Vagina (tissue), 2 donors: ENCODE measurements at regions not wholly inside any gene's neighbourhood (a gene's known extent, or its start where the extent isn't known, plus 50 kb on each side); places are given as distances from the start of the nearest gene placed in this dataset. TPM values are rescaled to one million over a fixed set of nuclear protein-coding genes. Genes with fewer than 3 reads are reported as not detected.

ENCODE experiments used
- DNase-seq, 2 donors: peaks; one replicate each; pipeline ENCODE4 v3.0.0-alpha.2; 2017; ENCODE audit errors: extremely low spot score in 2 of 2
- H3K27ac ChIP-seq: fragments of 200-600 bp; sonication (generic); one replicate; pipeline ENCODE4 v1.5.1; 2019
- H3K27me3 ChIP-seq: fragments of 200-600 bp; sonication (generic); one replicate; pipeline ENCODE4 v1.5.1; 2019
- H3K36me3 ChIP-seq, 2 donors: fragments of 200-600 bp; sonication (generic); one replicate each; pipeline ENCODE4 v1.5.1; 2017 to 2019
- H3K4me1 ChIP-seq: fragments of 200-600 bp; sonication (generic); one replicate; pipeline ENCODE4 v1.5.1; 2019
- H3K4me3 ChIP-seq, 2 donors: fragments of 200-600 bp; sonication (generic); 1 replicate in 1 of 2; 2 replicates in 1 of 2; pipeline ENCODE4 v1.5.1; 2016 to 2019
- H3K9me3 ChIP-seq: fragments of 200-600 bp; sonication (generic); one replicate; pipeline ENCODE4 v1.5.1; 2019
- CTCF ChIP-seq, 3 experiments: fragments of 450-650 bp in 2 of 3; fragments of 200-600 bp in 1 of 3; sonication (generic) in 1 of 3; IDR thresholded peaks; one replicate each; pipeline ENCODE4 v1.5.1; 2017 to 2019; ENCODE audit warnings: antibody characterized with exemption in 3 of 3, mild to moderate bottlenecking in 2 of 3, moderate library complexity in 2 of 3
- POLR2A ChIP-seq, 2 donors: fragments of 450-650 bp; IDR thresholded peaks; one replicate each; pipeline ENCODE4 v1.6.1; 2017; ENCODE audit warnings: antibody characterized with exemption in 2 of 2, mild to moderate bottlenecking in 2 of 2, moderate library complexity in 2 of 2
- POLR2AphosphoS5 ChIP-seq, 2 donors: sonication (generic); formaldehyde crosslinking; IDR thresholded peaks; one replicate each; pipeline ENCODE4 v1.9.0; 2017; ENCODE audit warnings: antibody characterized with exemption in 2 of 2, mild to moderate bottlenecking in 2 of 2, low read depth in 1 of 2; ENCODE audit not compliant: insufficient read depth in 1 of 2
- intact Hi-C: fragments of 100-400 bp; cut with DNase I; formaldehyde crosslinking; loops from one replicate; pipeline ENCODE4 v1.15.1; 2023
- microRNA-seq: library from miRNA; unstranded; fragments of <30 nt; microRNA quantifications from one replicate; pipeline ENCODE4, GENCODE V29; 2017; ENCODE audit warnings: borderline number of aligned reads, borderline replicate concordance
- small RNA-seq: library from RNA; depleted of rRNA; stranded (forward); fragments of <200 nt; gene quantifications from one replicate; pipeline ENCODE3, GENCODE V24; 2016

- Histone ChIP-seq H3K27me3 (no peaks in the 10 kb centered on the region), H3K9me3 (no peaks in the 10 kb centered on the region), H3K36me3 (no peaks in the 10 kb centered on the region), H3K4me1 (no peaks in the 10 kb centered on the region), H3K27ac (no peak overlapping the region), H3K4me3 (no peak overlapping the region)
- no peak for DNase-seq
- TF ChIP-seq CTCF (IDR thresholded peaks at IDR 0.05) (no peak), POLR2A (IDR thresholded peaks at IDR 0.05) (no peak), POLR2AphosphoS5 (IDR thresholded peaks at IDR 0.05; ENCODE audit: insufficient read depth in 1 of 2, low read depth in 1 of 2) (no peak)
- intact Hi-C loops = no loop called here
These were observed 52.8 kb upstream of the ZBTB40 start for GRCh38 chr1:22398656-22399420.

- no peak overlapping the region for H3K4me3 ChIP-seq
- no peak overlapping the region for H3K27ac ChIP-seq
- no peaks in the 10 kb centered on the region for H3K36me3 ChIP-seq
- no peak for DNase-seq
- H3K27me3 ChIP-seq = no peaks in the 10 kb centered on the region
- no peak for TF ChIP-seq POLR2A (IDR thresholded peaks at IDR 0.05)
- TF ChIP-seq POLR2AphosphoS5 (IDR thresholded peaks at IDR 0.05; ENCODE audit: insufficient read depth in 1 of 2, low read depth in 1 of 2) = no peak
- TF ChIP-seq CTCF (IDR thresholded peaks at IDR 0.05) = no peak
- no peaks in the 10 kb centered on the region for H3K9me3 ChIP-seq
- no peaks in the 10 kb centered on the region for H3K4me1 ChIP-seq
- intact Hi-C loops = no loop called here
These were observed 52.1 kb upstream of the ZBTB40 start for GRCh38 chr1:22399421-22400091.

Small RNA genes in the stretch of these regions (microRNA-seq; reads per million reads assigned to microRNA genes)
- gene MIR4418 = not detected

Small RNA genes in the stretch of these regions (small RNA-seq; reads per million reads assigned to genes)
- not detected for gene MIR4418
